Right ventricle myocardium inferior (tissue), 1 donor: ENCODE measurements at regions not wholly inside any gene's neighbourhood (a gene's known extent, or its start where the extent isn't known, plus 50 kb on each side); places are given as distances from the start of the nearest gene placed in this dataset.
"Not testable (repeated sequence)": the region's sequence is repeated elsewhere in the genome, so short reads cannot be mapped to it uniquely, and the experiment has no call there.

ENCODE experiments used
- ATAC-seq: fragments of 200-7000 bp; cut with Tn5 transposase; one replicate; pipeline ENCODE4 v1.9.1; 2020; ENCODE audit warnings: mild to moderate bottlenecking, moderate library complexity
- DNase-seq: peaks from one replicate; pipeline ENCODE4 v3.0.0; 2021; ENCODE audit errors: missing footprints
- intact Hi-C: fragments of 100-400 bp; cut with DNase I; formaldehyde crosslinking; loops from one replicate; pipeline ENCODE4 v1.11.0; 2022
- donor health status: DM: no; HTN: yes; CAD: no; lungs with severe emphysema.

DNA sequence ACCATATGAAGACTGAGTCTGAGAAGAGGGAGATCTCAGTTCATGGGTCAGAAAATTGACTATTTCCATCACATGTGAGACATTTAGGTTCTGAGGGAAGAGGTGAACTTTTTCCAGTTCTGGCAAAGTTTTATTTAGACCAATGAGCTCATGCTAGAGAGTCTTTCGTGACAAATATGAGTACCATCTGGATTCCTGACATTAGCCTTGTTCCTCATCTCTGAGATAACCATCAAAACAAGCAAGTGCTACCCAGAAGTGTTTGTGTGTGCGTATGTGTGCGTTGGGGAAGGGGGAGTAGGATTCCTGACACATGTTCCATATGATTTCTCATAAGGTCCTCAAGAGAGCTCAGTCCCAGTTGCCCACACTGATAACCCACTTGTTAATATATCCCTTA, 120.6 kb downstream of the FASLG start:
- intact Hi-C loops, result no loop called here
- no peak for DNase-seq
- no peak for ATAC-seq

DNA sequence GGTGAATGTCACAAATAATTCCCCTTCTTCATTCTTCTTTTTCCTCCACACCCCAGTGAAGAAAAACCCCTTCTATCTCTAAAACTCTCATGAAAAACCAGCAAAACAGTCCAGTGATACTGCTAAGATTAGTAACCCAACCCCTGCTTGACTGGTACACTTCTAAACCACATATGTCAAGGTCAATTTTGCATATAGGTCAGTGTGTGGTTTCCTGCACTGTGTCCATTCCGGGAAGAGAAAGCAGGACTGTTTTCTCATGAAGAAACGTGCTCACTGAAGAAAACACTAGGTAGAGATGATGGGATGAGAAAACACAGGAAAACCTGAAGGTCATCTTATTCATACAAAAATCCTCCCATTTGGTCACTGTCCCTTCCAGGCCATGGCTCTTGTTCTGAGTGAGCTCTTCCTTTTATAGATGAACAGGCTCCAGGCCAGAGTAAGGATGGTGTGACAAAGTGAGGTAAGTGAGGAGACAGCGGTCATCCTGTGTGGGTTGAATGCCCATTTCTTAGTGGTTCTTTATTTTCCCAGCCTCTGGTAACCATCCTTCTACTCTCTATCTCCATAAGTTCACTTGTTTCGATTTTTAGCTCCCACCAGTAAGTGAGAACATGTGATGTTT, 122.7 kb downstream of the FASLG start:
- ATAC-seq, result no peak
- no peak for DNase-seq
- intact Hi-C loops, result no loop called here

DNA sequence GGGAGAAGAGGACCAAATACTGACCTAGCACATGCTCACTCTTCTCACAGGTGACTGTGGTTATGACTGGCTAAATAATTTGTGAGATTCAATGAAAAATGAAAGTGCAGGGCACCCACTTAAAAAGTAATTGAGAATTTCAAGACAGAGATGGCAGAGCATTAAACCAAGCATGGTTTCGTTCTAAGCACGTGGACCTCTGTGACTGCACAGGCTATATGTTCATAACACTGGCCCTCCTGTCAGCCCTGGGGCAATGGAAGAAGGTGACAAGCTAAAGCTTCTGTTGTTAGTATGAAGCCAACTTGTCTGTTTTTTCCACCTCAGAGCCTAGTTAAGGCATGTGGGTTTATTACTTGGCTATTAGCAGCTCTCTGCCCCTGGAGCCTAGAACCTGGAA, 130.9 kb downstream of the FASLG start:
- no peak for ATAC-seq
- intact Hi-C loops, result no loop called here
- DNase-seq, result no peak

DNA sequence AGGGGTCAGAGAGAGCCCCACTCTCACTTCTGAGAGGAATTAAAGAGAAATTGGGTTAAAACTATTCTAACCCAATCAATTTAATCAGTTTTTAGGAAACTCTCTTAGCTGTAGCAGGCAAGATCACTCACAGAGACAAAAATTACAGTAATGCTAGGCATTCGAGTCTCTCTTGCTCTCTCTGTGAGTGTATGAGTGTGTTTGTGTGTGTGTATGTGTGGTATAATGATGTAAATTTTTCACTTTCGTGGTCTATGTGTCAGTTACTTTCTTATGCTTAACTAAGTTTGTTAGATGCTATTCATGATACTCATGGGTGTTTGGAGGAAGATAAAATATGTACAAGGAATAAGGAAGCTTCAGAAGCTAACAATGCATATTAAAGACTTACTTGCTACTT, 131.3 kb downstream of the FASLG start:
- intact Hi-C loops, result no loop called here
- DNase-seq (no peak), ATAC-seq (no peak)

DNA sequence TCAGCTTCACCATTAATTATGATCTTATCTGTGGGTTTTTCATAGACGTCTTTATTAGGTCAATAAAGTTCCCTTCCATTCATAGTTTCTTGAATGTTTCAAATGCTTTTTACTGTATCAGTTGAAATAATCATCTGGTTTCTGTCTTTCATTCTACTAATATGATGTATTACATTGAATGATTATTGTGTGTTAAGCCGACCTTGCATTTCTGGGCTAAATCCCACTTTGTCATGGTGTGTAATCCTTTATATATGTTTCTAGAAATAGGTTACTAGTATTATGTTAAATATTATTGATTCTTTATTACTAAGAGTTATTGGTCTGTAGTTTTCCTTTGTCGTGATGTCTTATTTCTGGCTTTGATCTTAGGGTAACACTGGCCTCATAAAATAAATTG, 134.9 kb downstream of the FASLG start:
- intact Hi-C loops, result no loop called here
- no peak for ATAC-seq
- DNase-seq, result no peak

DNA sequence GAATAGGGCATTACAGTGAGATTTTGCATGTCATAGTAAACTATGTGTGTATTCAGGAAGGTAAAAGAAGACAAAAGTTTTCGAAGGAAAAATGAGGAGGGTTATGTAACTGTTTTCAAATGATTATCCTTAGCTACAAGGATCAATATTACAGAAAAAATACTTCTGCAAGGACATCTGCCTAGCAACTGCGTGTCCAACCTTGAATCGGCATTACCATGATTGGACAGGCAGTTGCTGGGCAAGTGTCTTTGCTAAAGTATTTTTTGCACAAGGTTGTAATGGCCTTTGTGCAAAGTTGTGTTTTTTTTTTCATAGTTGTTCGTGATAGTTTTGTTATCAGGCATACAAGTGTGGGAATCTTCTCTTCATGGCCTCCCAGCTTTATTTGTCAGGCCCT, 136.8 kb downstream of the FASLG start:
- no peak for ATAC-seq
- DNase-seq, result no peak
- intact Hi-C loops, result no loop called here

DNA sequence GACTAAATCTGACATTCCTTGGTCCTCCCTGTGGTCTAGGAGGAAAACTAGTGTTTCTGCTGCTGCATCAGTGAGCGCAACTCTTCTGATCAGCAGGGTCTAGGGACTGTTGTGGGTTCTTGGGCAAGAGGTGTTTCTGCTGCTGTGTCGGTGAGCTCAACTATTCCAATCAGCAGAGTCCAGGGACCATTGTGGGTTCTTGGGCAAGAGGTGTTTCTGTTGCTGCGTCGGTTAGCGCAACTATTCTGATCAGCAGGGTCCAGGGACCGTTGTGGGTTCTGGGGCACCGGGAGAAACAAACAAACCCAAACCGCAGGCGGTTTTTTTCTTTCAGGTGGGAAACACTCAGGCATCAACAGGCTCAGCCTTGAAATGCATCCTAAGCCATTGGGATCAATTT, 140.9 kb downstream of the FASLG start:
- ATAC-seq, DNase-seq, intact Hi-C loops: not testable (repeated sequence)

DNA sequence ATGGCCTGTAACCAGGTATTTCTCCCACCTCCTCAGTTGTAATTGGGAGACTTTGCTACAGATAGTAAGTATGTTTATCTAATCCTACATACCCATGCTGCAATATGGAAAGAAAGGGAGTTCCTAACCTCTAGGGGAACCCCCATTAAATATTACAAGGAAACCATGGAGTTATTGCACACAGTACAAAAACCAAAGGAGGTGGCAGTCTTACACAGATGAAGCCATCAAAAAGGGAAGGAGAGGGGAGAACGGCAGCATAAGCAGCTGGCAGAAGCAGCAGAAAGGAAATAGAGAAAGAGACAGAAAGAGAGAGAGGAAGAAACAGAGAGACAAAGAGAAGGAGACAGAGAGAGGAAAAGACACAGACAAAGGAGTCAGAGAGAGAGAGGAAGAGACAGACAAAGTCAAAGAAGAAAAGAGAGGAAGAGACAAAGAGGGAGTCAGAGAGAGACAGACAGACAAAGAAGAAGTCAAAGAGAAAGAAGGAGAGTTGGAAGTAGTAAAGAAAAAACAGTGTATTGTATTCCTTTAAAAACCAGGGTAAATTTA, 142.9 kb downstream of the FASLG start:
- ATAC-seq, result no peak
- no peak for DNase-seq

DNA sequence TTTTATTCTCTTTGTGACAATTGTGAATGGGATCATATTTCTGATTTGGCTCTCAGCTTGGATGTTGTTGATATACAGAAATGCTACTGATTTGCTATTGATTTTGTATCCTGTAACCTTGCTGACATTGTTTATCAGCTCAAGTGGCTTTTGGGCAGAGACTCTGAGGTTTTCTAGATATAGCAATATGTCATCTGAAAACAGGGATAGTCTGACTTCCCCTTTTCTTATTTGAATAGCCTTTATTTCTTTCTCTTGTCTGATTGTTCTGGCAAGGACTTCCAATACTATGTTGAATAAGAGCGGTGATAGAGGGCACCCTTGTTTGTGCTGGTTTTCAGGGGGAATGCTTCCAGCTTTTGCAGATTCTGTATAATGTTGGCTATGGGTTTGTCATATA, 150.8 kb downstream of the FASLG start:
- ATAC-seq (no peak), DNase-seq (no peak)
- intact Hi-C loops, result no loop called here

More for the DNA sequence above, 142.9 kb downstream of the FASLG start:
- intact Hi-C loops, result no loop called here

DNA sequence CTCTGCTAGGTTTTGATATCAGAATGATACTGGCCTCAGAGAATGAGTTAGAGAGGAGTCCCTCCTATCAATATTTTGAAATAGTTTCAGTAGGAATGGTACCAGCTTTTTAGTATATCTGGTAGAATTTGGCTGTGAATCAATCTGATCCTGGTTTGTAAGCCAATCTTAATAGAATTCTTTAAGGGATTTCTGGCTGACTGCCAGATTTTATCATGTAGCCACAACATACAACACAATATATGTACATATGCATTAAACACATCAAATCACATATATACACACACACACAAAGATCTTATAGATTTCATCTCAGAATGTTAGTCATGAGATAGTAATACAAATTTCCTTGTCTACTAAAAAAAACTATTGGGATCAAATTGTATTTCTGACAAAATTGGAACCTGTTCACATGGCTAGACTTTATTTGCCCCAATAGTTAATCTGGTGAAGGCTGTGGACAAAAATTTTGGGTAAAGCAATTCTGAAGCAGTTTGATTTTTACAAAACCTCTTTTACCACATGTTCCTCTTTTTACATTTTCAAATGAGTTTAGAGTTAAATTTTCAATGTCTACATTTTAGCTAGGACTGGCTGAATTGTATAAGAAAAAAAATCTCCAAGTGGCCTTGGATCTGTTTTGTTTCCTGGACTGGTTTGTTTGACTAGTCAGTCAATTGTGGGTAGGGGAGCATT, 151.7 kb downstream of the FASLG start:
- DNase-seq (no peak), ATAC-seq (no peak)
- intact Hi-C loops, result no loop called here

DNA sequence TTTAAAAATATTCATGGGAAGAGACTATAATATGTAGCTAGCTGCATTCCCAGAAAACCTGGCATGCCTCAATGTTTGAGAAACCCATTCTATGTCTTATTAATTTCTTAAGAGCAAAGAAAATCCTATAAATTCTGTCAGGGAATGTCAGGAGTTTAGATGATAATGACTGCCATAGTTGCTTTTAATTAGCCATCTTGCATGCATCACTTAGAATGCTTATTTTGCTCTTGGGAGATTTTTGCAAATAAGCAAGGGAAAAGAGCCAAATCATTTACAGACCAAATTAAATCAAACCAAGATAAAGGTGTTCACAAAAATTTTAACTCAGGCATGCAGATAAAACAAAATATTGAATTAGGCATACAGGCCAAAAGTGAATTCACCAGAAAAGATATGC, 152.8 kb downstream of the FASLG start:
- intact Hi-C loops, result no loop called here
- no peak for ATAC-seq
- no peak for DNase-seq

DNA sequence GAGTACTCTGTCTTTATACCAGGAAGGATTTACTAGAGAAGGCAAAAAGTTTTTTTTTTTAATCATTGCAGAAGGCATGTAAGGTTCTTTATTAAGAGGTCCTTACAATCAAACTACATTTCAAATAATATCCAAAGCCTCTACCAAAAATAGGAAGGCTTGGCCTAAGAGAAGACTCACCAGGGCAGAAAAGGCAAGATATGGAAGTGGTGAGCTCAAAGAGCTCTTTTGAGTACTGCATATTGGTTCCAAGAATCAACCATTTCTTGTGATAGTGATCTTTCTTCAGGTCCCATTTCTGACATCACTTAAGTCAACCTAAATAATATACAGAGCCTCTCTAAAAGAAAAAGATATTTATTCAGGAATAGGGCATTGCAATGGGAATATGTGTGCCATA, 153.2 kb downstream of the FASLG start:
- ATAC-seq, result no peak
- intact Hi-C loops, result no loop called here

DNA sequence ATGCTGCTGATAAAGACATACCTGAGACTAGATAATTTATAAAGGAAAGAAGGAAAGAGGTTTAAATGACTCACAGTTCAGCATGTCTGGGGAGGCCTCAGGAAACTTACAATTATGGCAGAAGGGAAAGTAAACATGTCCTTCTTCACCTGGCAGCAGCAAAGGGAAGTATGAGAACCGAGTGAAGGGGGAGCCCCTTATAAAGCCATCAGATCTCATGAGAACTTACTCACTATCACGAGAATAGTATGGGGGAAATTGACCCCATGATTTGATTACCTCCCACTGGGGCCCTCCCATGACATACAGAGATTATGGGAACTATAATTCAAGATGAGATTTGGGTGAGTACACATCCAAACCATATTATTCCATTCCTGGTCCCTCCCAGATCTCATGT, 154.4 kb downstream of the FASLG start:
- intact Hi-C loops, result no loop called here
- no peak for DNase-seq
- no peak for ATAC-seq

More for the DNA sequence above, 153.2 kb downstream of the FASLG start:
- DNase-seq, result no peak

DNA sequence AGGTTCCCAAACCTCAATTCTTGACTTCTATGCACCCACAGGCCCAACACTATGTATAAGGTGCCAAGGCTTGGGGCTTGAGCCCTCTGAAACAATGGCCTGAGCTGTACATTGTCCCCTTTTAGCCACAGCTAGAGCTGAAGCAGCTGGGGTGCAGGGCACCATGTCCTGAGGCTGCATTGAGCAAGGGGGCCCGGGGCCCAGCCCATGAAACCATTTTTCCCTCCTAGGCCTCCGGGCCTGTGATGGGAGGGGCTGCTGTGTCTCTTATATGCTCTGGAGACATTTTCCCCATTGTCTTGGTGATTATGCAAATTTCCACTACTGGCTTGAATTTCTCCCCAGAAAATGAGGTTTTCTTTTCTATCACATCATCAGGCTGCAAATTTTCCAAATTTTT, 155.5 kb downstream of the FASLG start:
- no peak for ATAC-seq
- DNase-seq, result no peak
- intact Hi-C loops, result no loop called here

DNA sequence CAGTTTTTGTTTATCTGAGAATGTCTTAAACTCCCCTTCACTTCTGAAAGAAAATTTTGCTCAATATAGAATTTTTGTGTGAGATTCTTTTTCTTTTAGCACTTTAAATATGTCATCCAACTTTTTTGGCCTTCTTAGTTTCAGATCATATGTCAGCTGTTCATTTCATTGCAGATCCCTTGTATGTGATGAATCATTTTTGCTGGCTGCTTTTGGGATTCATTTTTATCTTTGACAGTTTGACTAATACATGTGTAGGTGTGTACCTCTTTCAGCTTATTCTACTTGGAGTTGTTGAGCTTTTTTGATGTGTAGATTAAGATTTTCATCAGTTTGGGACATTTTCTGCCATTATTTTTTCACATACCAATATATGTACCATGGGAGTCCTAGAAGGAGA, 156.8 kb downstream of the FASLG start:
- ATAC-seq (no peak), DNase-seq (no peak)
- intact Hi-C loops, result loop anchor here (5.0 kb wide), 1 partner anchor 68 kb away; no protein-coding TSS in a partner anchor

DNA sequence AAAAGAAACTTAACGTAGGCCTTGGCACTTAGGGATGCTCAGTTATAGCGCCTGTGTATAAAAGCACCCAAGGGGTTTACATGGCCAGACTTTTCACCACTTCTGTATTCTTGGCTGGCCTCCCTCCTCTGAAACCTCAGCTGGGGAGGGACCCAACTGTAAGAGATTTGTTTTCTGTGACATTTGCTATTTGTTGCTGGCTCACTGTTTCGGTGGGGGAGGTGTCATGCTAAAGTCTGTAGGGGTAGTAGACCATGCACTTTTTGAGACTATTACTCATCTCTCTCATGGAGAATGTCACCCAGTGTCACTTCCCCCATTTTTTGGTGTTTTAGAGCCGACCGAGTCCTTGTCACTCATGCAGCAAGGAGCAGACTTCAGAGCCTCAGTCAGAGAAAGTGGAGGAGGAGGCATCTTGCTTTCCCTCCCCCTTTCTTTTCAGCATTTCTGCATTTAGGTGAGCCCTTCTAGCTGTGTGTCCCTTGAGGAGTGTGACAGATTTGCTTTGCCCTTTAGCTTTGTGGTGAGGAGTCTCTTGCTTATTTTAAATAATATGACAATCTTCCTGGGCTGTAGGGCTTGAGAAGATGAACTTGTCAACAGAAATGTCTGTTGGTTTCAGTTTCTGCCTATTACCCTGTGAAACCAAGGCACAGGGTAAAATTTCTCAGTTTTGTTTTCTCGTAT, 160.1 kb downstream of the FASLG start:
- ATAC-seq (no peak), DNase-seq (no peak)
- intact Hi-C loops, result loop anchor here (5.0 kb wide), 1 partner anchor 72 kb away; no protein-coding TSS in a partner anchor

DNA sequence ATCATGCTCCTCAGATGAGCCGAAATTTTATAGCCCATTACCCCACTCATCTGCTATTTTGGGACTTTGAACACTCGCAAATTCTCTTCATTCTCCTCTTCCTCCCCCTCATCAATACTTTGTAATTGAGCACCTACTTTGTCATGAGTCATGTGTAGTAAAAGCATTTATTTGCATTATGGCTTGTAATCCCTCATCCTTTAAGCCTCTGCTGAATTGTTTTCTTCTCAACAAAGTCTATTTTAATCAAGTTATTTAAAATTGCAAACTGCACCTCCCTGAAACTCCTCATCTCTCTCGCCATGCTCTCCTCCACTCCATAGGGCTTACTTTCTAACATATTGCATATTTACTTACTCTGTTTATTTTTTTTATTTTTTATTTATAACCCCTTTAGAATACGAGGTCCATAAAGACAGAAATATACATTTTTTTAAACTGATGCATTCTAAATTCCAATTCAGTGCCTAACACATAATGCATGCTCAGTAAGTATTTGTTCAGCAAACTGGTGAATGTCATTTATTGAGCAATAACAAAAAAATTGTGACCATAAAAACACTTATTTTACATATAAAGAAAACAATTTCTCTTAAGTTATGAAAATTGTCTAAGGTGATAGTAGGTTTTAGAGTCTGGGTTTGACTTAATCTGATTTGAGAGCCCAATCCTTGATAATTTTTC, 161.7 kb downstream of the FASLG start:
- DNase-seq, result no peak
- ATAC-seq, result no peak
- intact Hi-C loops, result loop anchor here (10.0 kb wide), 2 partner anchors 114 to 304 kb away; no protein-coding TSS in a partner anchor

DNA sequence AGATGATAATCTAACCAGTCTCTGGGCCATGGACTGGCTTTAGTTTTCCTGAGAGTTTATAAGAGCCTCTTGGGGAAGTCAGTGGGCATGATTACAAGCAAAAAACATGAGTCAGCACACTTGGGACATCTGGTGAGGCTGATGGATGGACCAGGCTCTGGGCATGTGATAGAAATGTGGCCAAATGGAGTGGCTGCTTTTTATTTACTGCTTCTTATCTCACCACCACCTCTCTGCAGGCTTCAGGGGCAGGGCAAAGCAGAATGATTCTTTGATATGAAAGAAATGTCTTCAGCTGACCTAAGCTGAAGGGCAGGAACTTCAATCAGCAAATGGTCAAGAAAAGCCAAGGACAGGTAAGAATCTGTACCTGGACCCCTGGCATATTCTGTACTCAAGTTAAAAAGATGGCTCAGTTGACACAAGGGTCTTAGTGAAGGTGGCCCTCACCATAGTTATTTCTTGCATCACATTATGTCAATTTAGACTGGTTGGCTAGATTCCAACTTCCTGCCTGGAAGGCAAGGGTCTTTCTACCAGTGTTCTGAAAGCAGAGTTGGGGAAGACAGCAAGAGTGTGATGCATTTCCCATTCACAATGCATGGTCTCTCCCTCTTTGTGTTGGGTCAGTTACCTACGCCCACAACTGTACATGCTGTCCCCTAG, 162.8 kb downstream of the FASLG start:
- ATAC-seq, result no peak
- intact Hi-C loops, result loop anchor here (10.0 kb wide), 2 partner anchors 113 to 303 kb away; no protein-coding TSS in a partner anchor

DNA sequence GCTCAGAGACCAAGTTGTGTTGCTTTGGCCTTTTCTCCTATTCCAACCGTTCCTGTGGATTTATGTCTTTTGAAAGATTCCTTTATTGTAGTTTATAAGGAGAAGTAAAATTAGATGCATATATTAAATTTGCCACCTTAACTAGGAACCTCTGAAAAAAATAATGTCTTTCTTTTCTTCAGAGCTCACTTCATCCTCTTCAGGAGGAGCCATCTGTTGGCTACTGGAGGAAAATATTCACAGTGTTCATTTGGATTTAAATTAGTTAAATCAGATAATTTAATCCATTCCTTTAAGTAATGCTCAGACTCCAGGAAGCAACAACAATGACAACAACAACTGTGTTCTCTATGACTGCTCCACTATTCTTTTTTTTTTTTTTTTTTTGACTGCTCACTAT, 164.0 kb downstream of the FASLG start:
- intact Hi-C loops, result loop anchor here (10.0 kb wide), 2 partner anchors 112 to 302 kb away; no protein-coding TSS in a partner anchor
- ATAC-seq, result no peak

More for the DNA sequence above, 162.8 kb downstream of the FASLG start:
- no peak for DNase-seq

More for the DNA sequence above, 164.0 kb downstream of the FASLG start:
- no peak for DNase-seq
